GM23338 (cell line): ENCODE measurements at regions not wholly inside any gene's neighbourhood (a gene's known extent, or its start where the extent isn't known, plus 50 kb on each side); places are given as distances from the start of the nearest gene placed in this dataset.

Source experiments
- ATAC-seq: fragments of 200-7000 bp; cut with Tn5 transposase; 3 replicates; pipeline ENCODE4 v1.9.1; 2020
- DNase-seq: peaks from one replicate; pipeline ENCODE4 v3.0.0-alpha.2; 2015; ENCODE audit warnings: low spot score
- H2AFZ ChIP-seq: fragments of 200-600 bp; sonication (generic); 2 replicates; pipeline ENCODE4 v1.8.0; 2016; ENCODE audit warnings: antibody characterized with exemption, mild to moderate bottlenecking, moderate library complexity
- H3F3A ChIP-seq: fragments of 200-600 bp; sonication (generic); replicated peaks from 2 replicates; pipeline ENCODE4 v1.8.0; 2017; ENCODE audit warnings: antibody characterized with exemption, mixed run types, low read depth
- H3K27ac ChIP-seq: fragments of 200-600 bp; sonication (generic); 2 replicates; pipeline ENCODE4 v1.6.1; 2016; ENCODE audit warnings: low read depth
- H3K27me3 ChIP-seq: fragments of 200-600 bp; sonication (generic); 2 replicates; pipeline ENCODE4 v1.8.0; 2016; ENCODE audit warnings: mild to moderate bottlenecking, mixed run types, moderate library complexity; ENCODE audit not compliant: insufficient read depth
- H3K36me3 ChIP-seq: fragments of 200-600 bp; sonication (generic); 2 replicates; pipeline ENCODE4 v1.8.0; 2016; ENCODE audit warnings: mild to moderate bottlenecking; ENCODE audit not compliant: insufficient read depth
- H3K4me1 ChIP-seq: fragments of 200-600 bp; sonication (generic); 2 replicates; pipeline ENCODE4 v1.8.0; 2016; ENCODE audit warnings: mild to moderate bottlenecking, moderate library complexity; ENCODE audit not compliant: insufficient read depth
- H3K4me2 ChIP-seq: fragments of 200-600 bp; sonication (generic); 2 replicates; pipeline ENCODE4 v1.7.1; 2017; ENCODE audit warnings: mixed run types
- H3K4me3 ChIP-seq: fragments of 200-600 bp; sonication (generic); 2 replicates; pipeline ENCODE4 v1.6.1; 2016; ENCODE audit warnings: mixed run types
- H3K79me2 ChIP-seq: fragments of 200-600 bp; sonication (generic); replicated peaks from 2 replicates; pipeline ENCODE4 v1.8.0; 2017; ENCODE audit warnings: mild to moderate bottlenecking; ENCODE audit not compliant: insufficient read depth
- H3K9me2 ChIP-seq: fragments of 200-600 bp; sonication (generic); 2 replicates; pipeline ENCODE4 v1.8.0; 2017; ENCODE audit not compliant: insufficient read depth
- H4K20me1 ChIP-seq: fragments of 200-600 bp; sonication (generic); replicated peaks from 2 replicates; pipeline ENCODE4 v1.8.0; 2017; ENCODE audit warnings: mild to moderate bottlenecking; ENCODE audit not compliant: insufficient read depth
- H3K27ac Mint-ChIP-seq: 2 replicates; pipeline ENCODE4 v1.8.0; 2020; ENCODE audit warnings: inconsistent platforms, mild to moderate bottlenecking, moderate library complexity, mixed read lengths
- H3K27me3 Mint-ChIP-seq: 3 replicates; pipeline ENCODE4 v1.8.0; 2022; ENCODE audit warnings: low read depth, mild to moderate bottlenecking, moderate library complexity, mixed read lengths, inconsistent platforms; ENCODE audit not compliant: insufficient read depth, poor library complexity
- H3K36me3 Mint-ChIP-seq: 3 replicates; pipeline ENCODE4 v1.8.0; 2021; ENCODE audit warnings: low read depth, mild to moderate bottlenecking, inconsistent platforms, moderate library complexity, mixed read lengths
- H3K4me1 Mint-ChIP-seq: 3 replicates; pipeline ENCODE4 v1.8.0; 2020; ENCODE audit warnings: mild to moderate bottlenecking, inconsistent platforms, mixed read lengths
- H3K4me3 Mint-ChIP-seq: 3 replicates; pipeline ENCODE4 v1.8.0; 2021; ENCODE audit warnings: moderate library complexity, mild to moderate bottlenecking, inconsistent platforms, mixed read lengths
- H3K9me3 Mint-ChIP-seq: 3 replicates; pipeline ENCODE4 v1.8.0; 2020; ENCODE audit warnings: moderate library complexity, mild to moderate bottlenecking, inconsistent platforms, mixed read lengths
- ETS1 ChIP-seq: IDR thresholded peaks from 2 replicates; pipeline ENCODE4 v1.6.1; 2016; ENCODE audit warnings: antibody characterized with exemption
- NANOG ChIP-seq: IDR thresholded peaks from 2 replicates; pipeline ENCODE4 v1.6.1; 2016; ENCODE audit warnings: antibody characterized with exemption, borderline replicate concordance
- REST ChIP-seq: IDR thresholded peaks from one replicate; pipeline ENCODE4 v1.6.1; 2018; ENCODE audit warnings: antibody characterized with exemption; ENCODE audit not compliant: unreplicated experiment
- ZNF331 ChIP-seq: fragments of 250-450 bp; sonication (Bioruptor Pico); IDR thresholded peaks from 2 replicates; pipeline ENCODE4 v1.5.0; 2020; ENCODE audit warnings: low read depth, mild to moderate bottlenecking, moderate library complexity
- ZNF462 ChIP-seq: fragments of 250-450 bp; sonication (Bioruptor Pico); IDR thresholded peaks from 2 replicates; pipeline ENCODE4 v1.5.0; 2020; ENCODE audit warnings: mild to moderate bottlenecking, moderate library complexity

DNA sequence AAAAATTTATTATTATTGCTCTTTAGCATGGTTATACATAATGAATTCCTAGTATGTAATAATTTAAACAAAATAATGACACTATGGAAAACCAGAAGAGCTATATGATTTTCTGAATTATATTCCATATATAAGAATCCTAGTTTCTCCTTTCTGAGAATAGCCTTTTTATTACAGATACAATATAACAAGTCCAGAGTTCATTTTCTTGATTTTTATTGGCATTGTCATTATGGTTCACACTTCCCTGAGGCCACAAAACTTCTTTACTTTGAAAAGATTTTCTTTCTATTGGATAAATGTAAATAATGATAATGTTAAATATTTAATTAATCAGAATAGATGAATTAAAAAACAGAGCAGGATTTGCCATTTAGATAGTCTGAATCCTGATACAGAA lies 362.3 kb upstream of the BCHE start (continued):
- no peak for TF ChIP-seq ZNF462 (CRISPR knock-in tag)

DNA sequence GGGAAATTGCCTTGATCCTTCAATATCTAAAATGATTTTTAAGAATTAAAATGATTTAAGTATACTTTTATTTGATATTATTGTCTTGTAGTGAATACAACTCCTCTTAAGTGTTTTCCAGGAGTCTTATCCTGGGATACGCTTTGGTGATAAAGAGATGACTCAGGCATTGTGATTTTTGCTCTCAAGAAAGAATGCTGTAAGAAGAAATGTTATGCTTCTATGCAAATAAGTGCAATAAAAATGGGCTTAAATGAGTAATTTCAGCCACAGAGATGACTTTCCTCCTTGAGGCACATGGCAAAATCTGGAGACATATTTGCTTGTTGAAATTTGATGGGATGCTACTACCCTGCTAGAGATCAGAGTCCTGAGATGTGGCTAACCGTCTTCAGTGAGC lies 358.6 kb upstream of the BCHE start:
- H2AFZ ChIP-seq, result no peak overlapping the region
- ATAC-seq, result no peak
- TF ChIP-seq ZNF331 (CRISPR knock-in tag), result no peak
- TF ChIP-seq REST, result no peak
- TF ChIP-seq ETS1, result no peak
- TF ChIP-seq ZNF462 (CRISPR knock-in tag), result no peak
- TF ChIP-seq NANOG, result no peak

More for the DNA sequence above, 358.6 kb upstream of the BCHE start:
- no peaks in the 10 kb centered on the region for H3K79me2 ChIP-seq
- no peaks in the 10 kb centered on the region; the same call in 1 of the 2 replicates for H3K9me2 ChIP-seq
- H3K36me3 ChIP-seq, result no peaks in the 10 kb centered on the region; the same call in 1 of the 2 replicates
- H3K4me3 ChIP-seq, result no peak overlapping the region
- H3F3A ChIP-seq, result no peaks in the 10 kb centered on the region
- H3K27ac Mint-ChIP-seq, result no peak overlapping the region
- H3K9me3 Mint-ChIP-seq, result no peaks in the 10 kb centered on the region
- no peak overlapping the region for H3K27ac ChIP-seq
- no peak for DNase-seq
- H3K36me3 Mint-ChIP-seq, result no peaks in the 10 kb centered on the region
- H3K4me2 ChIP-seq, result no peak overlapping the region
- H3K27me3 ChIP-seq, result no peaks in the 10 kb centered on the region
- no peak overlapping the region for H3K4me3 Mint-ChIP-seq
- no peaks in the 10 kb centered on the region for H3K4me1 Mint-ChIP-seq
- no peaks in the 10 kb centered on the region for H4K20me1 ChIP-seq
- H3K4me1 ChIP-seq, result no peaks in the 10 kb centered on the region
- no peaks in the 10 kb centered on the region for H3K27me3 Mint-ChIP-seq
